ENCODE measurements at regions not wholly inside any gene's neighbourhood (a gene's known extent, or its start where the extent isn't known, plus 50 kb on each side); places are given as distances from the start of the nearest gene placed in this dataset.

- Histone ChIP-seq H4K20me1 (ENCODE audit: control insufficient read depth, insufficient read depth, low read depth, low read length) (no peaks in the 10 kb centered on the region), H3K9me2 (replicated peaks; ENCODE audit: control insufficient read depth, low read length) (no peaks in the 10 kb centered on the region), H3K9me3 (ENCODE audit: control insufficient read depth, insufficient read depth, low read length) (no peaks in the 10 kb centered on the region), H3K4me2 (ENCODE audit: low read length) (no peak overlapping the region), H3K4me1 (ENCODE audit: control insufficient read depth, low read length) (0 out of 2 replicates have a peak, but pooled peaks cover 3% of the 10 kb centered on the region), H3K4me3 (ENCODE audit: low read length) (no peak overlapping the region), H3F3A (ENCODE audit: control insufficient read depth, insufficient read depth) (no peaks in the 10 kb centered on the region), H3K27ac (ENCODE audit: low read depth, low read length) (no peak overlapping the region), H3K79me2 (ENCODE audit: control insufficient read depth, low read length) (no peaks in the 10 kb centered on the region), H3K27me3 (ENCODE audit: control insufficient read depth, low read length) (peaks cover 26% of the 10 kb centered on the region), H3K36me3 (ENCODE audit: control insufficient read depth, low read length) (no peaks in the 10 kb centered on the region)
- no peak for TF ChIP-seq EZH2phosphoT487 (IDR thresholded peaks at IDR 0.05; ENCODE audit: borderline replicate concordance, low read length)
- TF ChIP-seq CTCF (IDR thresholded peaks at IDR 0.05; ENCODE audit: low read depth, low read length, poor library complexity, severe bottlenecking), result no peak
These were observed 94.7 kb downstream of the DMRTA2 start for GRCh38 chr1:50328552-50328951.

- Histone ChIP-seq H3K36me3 (ENCODE audit: control insufficient read depth, low read length) (no peaks in the 10 kb centered on the region), H3K4me3 (ENCODE audit: low read length) (no peak overlapping the region), H3K9me3 (ENCODE audit: control insufficient read depth, insufficient read depth, low read length) (no peaks in the 10 kb centered on the region), H3K27me3 (ENCODE audit: control insufficient read depth, low read length) (peaks cover 17% of the 10 kb centered on the region), H3K9me2 (replicated peaks; ENCODE audit: control insufficient read depth, low read length) (no peaks in the 10 kb centered on the region), H3K27ac (ENCODE audit: low read depth, low read length) (no peak overlapping the region), H3K4me1 (ENCODE audit: control insufficient read depth, low read length) (no peaks in the 10 kb centered on the region), H3K79me2 (ENCODE audit: control insufficient read depth, low read length) (no peaks in the 10 kb centered on the region), H4K20me1 (ENCODE audit: control insufficient read depth, insufficient read depth, low read depth, low read length) (no peaks in the 10 kb centered on the region), H3F3A (ENCODE audit: control insufficient read depth, insufficient read depth) (no peaks in the 10 kb centered on the region), H3K4me2 (ENCODE audit: low read length) (no peak overlapping the region)
- TF ChIP-seq EZH2phosphoT487 (IDR thresholded peaks at IDR 0.05; ENCODE audit: borderline replicate concordance, low read length) (no peak), CTCF (IDR thresholded peaks at IDR 0.05; ENCODE audit: low read depth, low read length, poor library complexity, severe bottlenecking) (no peak)
These were observed 97.2 kb downstream of the DMRTA2 start for GRCh38 chr1:50326026-50326425.

GRCh38 chr1:50322579-50322978 is 100.7 kb downstream of the DMRTA2 start:
- Histone ChIP-seq H3K27ac (ENCODE audit: low read depth, low read length) (no peak overlapping the region), H4K20me1 (ENCODE audit: control insufficient read depth, insufficient read depth, low read depth, low read length) (no peaks in the 10 kb centered on the region), H3K27me3 (ENCODE audit: control insufficient read depth, low read length) (no peaks in the 10 kb centered on the region), H3K9me3 (ENCODE audit: control insufficient read depth, insufficient read depth, low read length) (no peaks in the 10 kb centered on the region), H3K4me3 (ENCODE audit: low read length) (no peak overlapping the region), H3K4me2 (ENCODE audit: low read length) (no peak overlapping the region), H3K79me2 (ENCODE audit: control insufficient read depth, low read length) (no peaks in the 10 kb centered on the region), H3F3A (ENCODE audit: control insufficient read depth, insufficient read depth) (no peaks in the 10 kb centered on the region), H3K36me3 (ENCODE audit: control insufficient read depth, low read length) (no peaks in the 10 kb centered on the region), H3K4me1 (ENCODE audit: control insufficient read depth, low read length) (no peaks in the 10 kb centered on the region), H3K9me2 (replicated peaks; ENCODE audit: control insufficient read depth, low read length) (no peaks in the 10 kb centered on the region)
- TF ChIP-seq CTCF (IDR thresholded peaks at IDR 0.05; ENCODE audit: low read depth, low read length, poor library complexity, severe bottlenecking), result no peak
- no peak for TF ChIP-seq EZH2phosphoT487 (IDR thresholded peaks at IDR 0.05; ENCODE audit: borderline replicate concordance, low read length)

GRCh38 chr1:50318428-50318827 is 104.8 kb downstream of the DMRTA2 start:
- Histone ChIP-seq H3K79me2 (ENCODE audit: control insufficient read depth, low read length) (no peaks in the 10 kb centered on the region), H3K9me2 (replicated peaks; ENCODE audit: control insufficient read depth, low read length) (no peaks in the 10 kb centered on the region), H3F3A (ENCODE audit: control insufficient read depth, insufficient read depth) (no peaks in the 10 kb centered on the region), H3K4me2 (ENCODE audit: low read length) (no peak overlapping the region), H3K4me1 (ENCODE audit: control insufficient read depth, low read length) (no peaks in the 10 kb centered on the region), H3K4me3 (ENCODE audit: low read length) (no peak overlapping the region), H3K36me3 (ENCODE audit: control insufficient read depth, low read length) (no peaks in the 10 kb centered on the region), H3K9me3 (ENCODE audit: control insufficient read depth, insufficient read depth, low read length) (no peaks in the 10 kb centered on the region), H3K27me3 (ENCODE audit: control insufficient read depth, low read length) (no peaks in the 10 kb centered on the region), H3K27ac (ENCODE audit: low read depth, low read length) (no peak overlapping the region), H4K20me1 (ENCODE audit: control insufficient read depth, insufficient read depth, low read depth, low read length) (no peaks in the 10 kb centered on the region)
- TF ChIP-seq EZH2phosphoT487 (IDR thresholded peaks at IDR 0.05; ENCODE audit: borderline replicate concordance, low read length) (no peak), CTCF (IDR thresholded peaks at IDR 0.05; ENCODE audit: low read depth, low read length, poor library complexity, severe bottlenecking) (no peak)

Measured in DOHH2 (cell line).